Endothelial cell of umbilical vein (primary cell): ENCODE measurements at regions not wholly inside any gene's neighbourhood (a gene's known extent, or its start where the extent isn't known, plus 50 kb on each side); places are given as distances from the start of the nearest gene placed in this dataset.

Source experiments
- BruUV-seq: library from RNA; stranded (reverse); fragments of 400-500 nt; replicated peaks from 2 replicates; lab custom pipeline; 2021; lab: Mats Ljungman, UMichigan
- CTCF ChIA-PET: fragments of 300-600, 350-600 bp; sonication (Branson Sonifier 250); formaldehyde crosslinking; loops from one replicate; lab custom pipeline; 2021; ENCODE audit warnings: antibody characterized with exemption, inconsistent platforms; lab: Charles Lee
- POLR2A ChIA-PET: fragments of 300-600, 350-600 bp; sonication (Branson Sonifier 250); formaldehyde crosslinking; loops from one replicate; lab custom pipeline; 2021; ENCODE audit warnings: antibody characterized with exemption, inconsistent platforms; lab: Charles Lee
- DNase-seq: peaks from one replicate; pipeline ENCODE4 v3.0.0-alpha.2; 2011; ENCODE audit warnings: low read depth, low spot score
- FAIRE-seq: peaks from 2 replicates; lab custom pipeline; 2011; peaks lifted over from hg19 to GRCh38; lab: Jason Lieb, UNC
- H2AFZ ChIP-seq: 2 replicates; pipeline ENCODE4 v1.6.0; 2012; ENCODE audit warnings: low read depth, low read length, control low read depth, inconsistent platforms
- H3K27ac ChIP-seq: 2 replicates; pipeline ENCODE4 v1.5.1; 2011; ENCODE audit warnings: low read depth, mild to moderate bottlenecking, control low read depth, low read length, moderate library complexity; ENCODE audit not compliant: insufficient read depth
- H3K27me3 ChIP-seq, 2 experiments: 2 replicates each; pipeline versions ENCODE4 v1.6.0 to v1.6.1; 2011; ENCODE audit warnings: low read length in 2 of 2, mixed read lengths in 1 of 2; ENCODE audit not compliant: control insufficient read depth in 2 of 2, insufficient read depth in 2 of 2
- H3K36me3 ChIP-seq, 2 experiments: 2 replicates in 1 of 2; 3 replicates in 1 of 2; pipeline ENCODE4 v1.5.1; 2011; ENCODE audit warnings: low read length in 2 of 2, mild to moderate bottlenecking in 1 of 2, moderate library complexity in 1 of 2; ENCODE audit not compliant: control insufficient read depth in 2 of 2, insufficient read depth in 2 of 2; ENCODE audit errors: extremely low read depth in 1 of 2
- H3K4me1 ChIP-seq: 3 replicates; pipeline ENCODE4 v1.5.1; 2011; ENCODE audit warnings: mild to moderate bottlenecking, low read length; ENCODE audit not compliant: control insufficient read depth, insufficient read depth; ENCODE audit errors: extremely low read depth
- H3K4me2 ChIP-seq: 2 replicates; pipeline ENCODE4 v1.6.1; 2011; ENCODE audit warnings: low read length, control low read depth, mixed read lengths; ENCODE audit not compliant: insufficient read depth
- H3K4me3 ChIP-seq, 3 experiments: fragments of 200-600 bp in 1 of 3; sonication (generic), shearing (Covaris generic) in 1 of 3; replicated peaks in 1 of 3; 2 replicates each; pipeline ENCODE4 v1.5.1; 2011 to 2016; ENCODE audit warnings: control low read depth in 3 of 3, low read length in 3 of 3, mild to moderate bottlenecking in 2 of 3, inconsistent platforms in 1 of 3, low read depth in 1 of 3, moderate library complexity in 1 of 3; ENCODE audit not compliant: insufficient read depth in 1 of 3
- H3K79me2 ChIP-seq: 2 replicates; pipeline ENCODE4 v1.6.0; 2012; ENCODE audit warnings: low read length, inconsistent platforms; ENCODE audit not compliant: control insufficient read depth, insufficient read depth
- H3K9ac ChIP-seq: replicated peaks from 2 replicates; pipeline ENCODE3; 2011; ENCODE audit warnings: low read length, control low read depth; ENCODE audit not compliant: insufficient read depth; ENCODE audit errors: extremely low read depth
- H3K9me1 ChIP-seq: replicated peaks from 3 replicates; pipeline ENCODE4 v1.6.0; 2011; ENCODE audit warnings: mild to moderate bottlenecking, low read length; ENCODE audit not compliant: control insufficient read depth, insufficient read depth; ENCODE audit errors: extremely low read depth
- H3K9me3 ChIP-seq: replicated peaks from 2 replicates; pipeline ENCODE4 v1.5.1; 2012; ENCODE audit warnings: low read length, inconsistent platforms; ENCODE audit not compliant: control insufficient read depth, insufficient read depth
- H4K20me1 ChIP-seq: replicated peaks from 2 replicates; pipeline ENCODE3; 2011; ENCODE audit warnings: mild to moderate bottlenecking, low read length; ENCODE audit not compliant: control insufficient read depth, insufficient read depth; ENCODE audit errors: extremely low read depth
- EZH2 ChIP-seq: IDR thresholded peaks from 2 replicates; pipeline ENCODE4 v1.6.1; 2012; ENCODE audit warnings: borderline replicate concordance, low read depth, mild to moderate bottlenecking, moderate library complexity, low read length, inconsistent platforms; ENCODE audit not compliant: severe bottlenecking
- FOS ChIP-seq: IDR thresholded peaks from 2 replicates; pipeline ENCODE4 v1.6.1; 2011; ENCODE audit warnings: mild to moderate bottlenecking, low read length, moderate library complexity, borderline replicate concordance; ENCODE audit not compliant: insufficient read depth
- GATA2 ChIP-seq: IDR thresholded peaks from 2 replicates; pipeline ENCODE4 v1.7.0; 2011; ENCODE audit warnings: low read depth, mild to moderate bottlenecking, moderate library complexity, mixed read lengths, low read length; ENCODE audit not compliant: insufficient read length, insufficient read depth
- JUN ChIP-seq: IDR thresholded peaks from 2 replicates; pipeline ENCODE4 v1.6.1; 2011; ENCODE audit warnings: borderline replicate concordance, low read depth; ENCODE audit not compliant: insufficient read length, insufficient read depth
- MYC ChIP-seq: IDR thresholded peaks from one replicate; pipeline ENCODE4 v1.6.1; 2011; ENCODE audit warnings: mild to moderate bottlenecking, low read depth, low read length
- POLR2A ChIP-seq: IDR thresholded peaks from 2 replicates; pipeline ENCODE4 v1.6.1; 2012; ENCODE audit warnings: low read depth, mild to moderate bottlenecking, control low read depth, low read length
- dilution Hi-C: fragments of 300-500 bp; cut with MboI; formaldehyde crosslinking; loops from one replicate; pipeline ENCODE4 v1.15.0; 2019; ENCODE audit warnings: low sequenced_read_pairs; ENCODE audit not compliant: extremely low pct_ligation_motif_present
- intact Hi-C: fragments of 100-400 bp; cut with micrococcal nuclease; formaldehyde crosslinking; loops from one replicate; pipeline ENCODE4 v1.10.0; 2022
- TF ChIP-seq, protein P1 (sequence below): IDR thresholded peaks from 2 replicates; pipeline ENCODE4 v1.6.1; 2011; ENCODE audit not compliant: insufficient read depth, insufficient read length
- TF ChIP-seq, protein P2 (sequence below), 2 donors: IDR thresholded peaks; 1 replicate in 1 of 2; 2 replicates in 1 of 2; pipeline ENCODE4 v1.5.1; 2011; ENCODE audit warnings: low read length in 2 of 2, mild to moderate bottlenecking in 2 of 2, moderate library complexity in 2 of 2, control low read depth in 1 of 2, inconsistent platforms in 1 of 2, low read depth in 1 of 2; ENCODE audit not compliant: insufficient read depth in 1 of 2; ENCODE audit errors: extremely low read depth in 1 of 2

DNA sequence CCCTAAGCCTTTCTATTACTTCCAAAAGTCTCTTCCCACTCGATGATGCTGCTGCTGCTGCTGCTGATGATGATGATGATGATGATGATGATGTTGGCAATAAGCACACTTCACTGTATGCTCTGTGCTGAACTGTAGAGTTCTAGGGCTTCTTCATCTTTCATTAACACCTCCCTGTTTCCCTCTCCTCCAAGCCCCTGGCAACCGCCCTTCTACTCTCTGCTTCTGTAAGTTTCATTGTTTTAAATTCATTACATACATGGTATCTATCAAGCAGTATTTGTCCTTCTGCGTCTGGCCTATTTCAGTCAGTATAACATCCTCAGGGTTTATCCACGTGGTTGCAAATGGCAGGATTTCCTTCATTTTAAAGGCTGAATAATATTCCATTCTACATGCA is 100.2 kb downstream of the THBS2 start:
- no peak overlapping the region for H3K9ac ChIP-seq
- FAIRE-seq, result no peak
- no peak overlapping the region for H3K27ac ChIP-seq
- no peaks in the 10 kb centered on the region for H3K9me3 ChIP-seq
- CTCF ChIA-PET, result no interaction called here
- intact Hi-C loops (no loop called here), dilution Hi-C loops (no loop called here)
- no peak overlapping the region for H3K4me3 ChIP-seq
- no peaks in the 10 kb centered on the region for H3K4me1 ChIP-seq
- no peaks in the 10 kb centered on the region for H3K9me1 ChIP-seq
- no peak overlapping the region for H2AFZ ChIP-seq
- H3K79me2 ChIP-seq, result no peaks in the 10 kb centered on the region
- no peaks in the 10 kb centered on the region for H3K27me3 ChIP-seq
- no peak overlapping the region for H3K4me2 ChIP-seq
- no peaks in the 10 kb centered on the region for H4K20me1 ChIP-seq
- TF ChIP-seq, protein P1, sequence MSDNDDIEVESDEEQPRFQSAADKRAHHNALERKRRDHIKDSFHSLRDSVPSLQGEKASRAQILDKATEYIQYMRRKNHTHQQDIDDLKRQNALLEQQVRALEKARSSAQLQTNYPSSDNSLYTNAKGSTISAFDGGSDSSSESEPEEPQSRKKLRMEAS, result no peak
- no peak for TF ChIP-seq GATA2
- TF ChIP-seq EZH2, result no peak
- TF ChIP-seq, protein P2, sequence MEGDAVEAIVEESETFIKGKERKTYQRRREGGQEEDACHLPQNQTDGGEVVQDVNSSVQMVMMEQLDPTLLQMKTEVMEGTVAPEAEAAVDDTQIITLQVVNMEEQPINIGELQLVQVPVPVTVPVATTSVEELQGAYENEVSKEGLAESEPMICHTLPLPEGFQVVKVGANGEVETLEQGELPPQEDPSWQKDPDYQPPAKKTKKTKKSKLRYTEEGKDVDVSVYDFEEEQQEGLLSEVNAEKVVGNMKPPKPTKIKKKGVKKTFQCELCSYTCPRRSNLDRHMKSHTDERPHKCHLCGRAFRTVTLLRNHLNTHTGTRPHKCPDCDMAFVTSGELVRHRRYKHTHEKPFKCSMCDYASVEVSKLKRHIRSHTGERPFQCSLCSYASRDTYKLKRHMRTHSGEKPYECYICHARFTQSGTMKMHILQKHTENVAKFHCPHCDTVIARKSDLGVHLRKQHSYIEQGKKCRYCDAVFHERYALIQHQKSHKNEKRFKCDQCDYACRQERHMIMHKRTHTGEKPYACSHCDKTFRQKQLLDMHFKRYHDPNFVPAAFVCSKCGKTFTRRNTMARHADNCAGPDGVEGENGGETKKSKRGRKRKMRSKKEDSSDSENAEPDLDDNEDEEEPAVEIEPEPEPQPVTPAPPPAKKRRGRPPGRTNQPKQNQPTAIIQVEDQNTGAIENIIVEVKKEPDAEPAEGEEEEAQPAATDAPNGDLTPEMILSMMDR (IDR thresholded peaks at IDR 0.05; ENCODE audit: extremely low read depth in 1 of 2, insufficient read depth in 1 of 2, low read depth in 1 of 2, low read length in 2 of 2), result no peak
- no peak for TF ChIP-seq FOS
- no peak for TF ChIP-seq MYC
- TF ChIP-seq POLR2A, result no peak
- no peak for TF ChIP-seq JUN
- no peak for DNase-seq
- no TSS peak for BruUV-seq
- POLR2A ChIA-PET, result no interaction called here
- no peaks in the 10 kb centered on the region for H3K36me3 ChIP-seq
